ENCODE measurements at regions not wholly inside any gene's neighbourhood (a gene's known extent, or its start where the extent isn't known, plus 50 kb on each side); places are given as distances from the start of the nearest gene placed in this dataset.

DNA sequence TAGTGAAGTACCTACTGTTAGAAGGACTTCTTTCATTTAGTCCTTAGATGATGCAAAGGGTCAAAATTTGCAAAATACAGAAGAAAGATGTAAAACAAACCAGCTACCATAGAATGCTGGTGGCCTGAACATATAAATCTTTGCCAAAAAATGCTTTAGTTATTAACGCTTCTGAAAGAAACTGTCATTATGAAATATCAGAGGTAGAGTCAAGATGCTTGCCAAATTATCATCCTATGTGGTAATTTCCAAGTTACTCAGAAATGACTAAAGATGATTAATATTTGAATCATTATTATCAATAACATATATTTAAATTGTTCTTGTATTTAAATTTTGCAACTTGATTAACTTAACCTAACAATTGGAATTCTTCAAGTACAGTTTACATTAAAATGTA is 588.4 kb upstream of the FAM241A start:
- no peak overlapping the region for H3K23ac ChIP-seq (ENCODE audit: low read depth, low read length)
- H4K91ac ChIP-seq (ENCODE audit: insufficient read depth, low read depth, low read length) = no peak overlapping the region
- intact Hi-C loops (cut with micrococcal nuclease) = no loop called here
- no peak overlapping the region for H3K27ac ChIP-seq (ENCODE audit: insufficient read depth, low read length)
- no TSS peak for BruUV-seq (replicated peaks)
- POLR2A ChIA-PET (ENCODE audit: unreplicated experiment) = no interaction called here
- no peak overlapping the region for H3K56ac ChIP-seq (ENCODE audit: extremely low read depth, insufficient read depth, low read length)
- H2BK20ac ChIP-seq (ENCODE audit: low read depth, low read length) = no peak overlapping the region
- no CpG with 5 or more reads among the region's 1 CpG for WGBS, 2 experiments (ENCODE audit: extremely low coverage in 2 of 2, insufficient read length in 1 of 2)
- H2AK5ac ChIP-seq (ENCODE audit: low read depth, low read length) = no peak overlapping the region
- H4K8ac ChIP-seq (ENCODE audit: low read depth in 2 of 2, low read length in 2 of 2) = no peak overlapping the region
- H3K9me3 ChIP-seq (ENCODE audit: control insufficient read depth, insufficient read depth, low read length) = no peaks in the 10 kb centered on the region
- ATAC-seq (ENCODE audit: low read depth) (0 out of 2 replicates have a peak, but pooled peaks have one; percentile 21), DNase-seq (peak; percentile 15)
- dilution Hi-C loops (cut with HindIII; ENCODE audit: low sequenced_read_pairs, unreplicated experiment) = no loop called here
- H3K79me1 ChIP-seq (ENCODE audit: low read depth in 1 of 2, low read length in 2 of 2) = no peaks in the 10 kb centered on the region
- H3K14ac ChIP-seq (replicated peaks; ENCODE audit: low read depth, low read length) = no peak overlapping the region
- no peak overlapping the region for H3K4me3 ChIP-seq (ENCODE audit: insufficient read depth, low read depth, low read length)
- peak overlapping the region; percentile 70; the same call in 1 of the 2 replicates for H3K4me2 ChIP-seq (ENCODE audit: low read depth, low read length)
- H4K20me1 ChIP-seq (ENCODE audit: insufficient read depth, low read length) = no peaks in the 10 kb centered on the region
- H4K5ac ChIP-seq (ENCODE audit: low read depth, low read length) = no peak overlapping the region
- H2BK5ac ChIP-seq (ENCODE audit: low read depth, low read length, poor library complexity, severe bottlenecking) = no peak overlapping the region
- H3K4me1 ChIP-seq (ENCODE audit: control insufficient read depth, insufficient read depth, low read length) = peaks cover 4% of the 10 kb centered on the region
- CTCF ChIA-PET = no interaction called here
- no peak for TF ChIP-seq RCOR1 (IDR thresholded peaks at IDR 0.05; ENCODE audit: insufficient replicate concordance, low read length)
- TF ChIP-seq CEBPB (IDR thresholded peaks at IDR 0.05; ENCODE audit: low read depth, low read length) = 0 out of 2 replicates have a peak, but pooled peaks have one; percentile 21
- no peak for TF ChIP-seq MXI1 (IDR thresholded peaks at IDR 0.05; ENCODE audit: borderline replicate concordance, low read depth, low read length)
- TF ChIP-seq, protein P1, sequence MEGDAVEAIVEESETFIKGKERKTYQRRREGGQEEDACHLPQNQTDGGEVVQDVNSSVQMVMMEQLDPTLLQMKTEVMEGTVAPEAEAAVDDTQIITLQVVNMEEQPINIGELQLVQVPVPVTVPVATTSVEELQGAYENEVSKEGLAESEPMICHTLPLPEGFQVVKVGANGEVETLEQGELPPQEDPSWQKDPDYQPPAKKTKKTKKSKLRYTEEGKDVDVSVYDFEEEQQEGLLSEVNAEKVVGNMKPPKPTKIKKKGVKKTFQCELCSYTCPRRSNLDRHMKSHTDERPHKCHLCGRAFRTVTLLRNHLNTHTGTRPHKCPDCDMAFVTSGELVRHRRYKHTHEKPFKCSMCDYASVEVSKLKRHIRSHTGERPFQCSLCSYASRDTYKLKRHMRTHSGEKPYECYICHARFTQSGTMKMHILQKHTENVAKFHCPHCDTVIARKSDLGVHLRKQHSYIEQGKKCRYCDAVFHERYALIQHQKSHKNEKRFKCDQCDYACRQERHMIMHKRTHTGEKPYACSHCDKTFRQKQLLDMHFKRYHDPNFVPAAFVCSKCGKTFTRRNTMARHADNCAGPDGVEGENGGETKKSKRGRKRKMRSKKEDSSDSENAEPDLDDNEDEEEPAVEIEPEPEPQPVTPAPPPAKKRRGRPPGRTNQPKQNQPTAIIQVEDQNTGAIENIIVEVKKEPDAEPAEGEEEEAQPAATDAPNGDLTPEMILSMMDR (conservative IDR thresholded peaks at IDR 0.05; ENCODE audit: low read depth, low read length) = no peak
- H2AK9ac ChIP-seq (replicated peaks; ENCODE audit: low read depth, low read length, poor library complexity) = no peak overlapping the region
- H3K9ac ChIP-seq (ENCODE audit: low read depth, low read length) = no peak overlapping the region
- no peaks in the 10 kb centered on the region for H3K27me3 ChIP-seq (ENCODE audit: control insufficient read depth, insufficient read depth, low read length)
- H2BK120ac ChIP-seq (ENCODE audit: low read depth, low read length) = no peak overlapping the region
- H3K36me3 ChIP-seq (ENCODE audit: control insufficient read depth, insufficient read depth, low read length) = no peaks in the 10 kb centered on the region
- H2BK15ac ChIP-seq (ENCODE audit: low read depth, low read length) = no peak overlapping the region
- H3K18ac ChIP-seq (ENCODE audit: low read depth, low read length) = no peak overlapping the region
- in situ Hi-C loops (cut with MboI; ENCODE audit: low sequenced_read_pairs) = no loop called here
- H2AFZ ChIP-seq (replicated peaks; ENCODE audit: low read length, poor library complexity) = no peak overlapping the region
- H3K4ac ChIP-seq (ENCODE audit: low read depth, low read length) = no peak overlapping the region
- peaks cover 4% of the 10 kb centered on the region; the same call in 1 of the 2 replicates for H3K9me1 ChIP-seq (ENCODE audit: insufficient read depth, low read length)

All from IMR-90 (cell line).